ENCODE measurements at regions not wholly inside any gene's neighbourhood (a gene's known extent, or its start where the extent isn't known, plus 50 kb on each side); places are given as distances from the start of the nearest gene placed in this dataset.

DNA sequence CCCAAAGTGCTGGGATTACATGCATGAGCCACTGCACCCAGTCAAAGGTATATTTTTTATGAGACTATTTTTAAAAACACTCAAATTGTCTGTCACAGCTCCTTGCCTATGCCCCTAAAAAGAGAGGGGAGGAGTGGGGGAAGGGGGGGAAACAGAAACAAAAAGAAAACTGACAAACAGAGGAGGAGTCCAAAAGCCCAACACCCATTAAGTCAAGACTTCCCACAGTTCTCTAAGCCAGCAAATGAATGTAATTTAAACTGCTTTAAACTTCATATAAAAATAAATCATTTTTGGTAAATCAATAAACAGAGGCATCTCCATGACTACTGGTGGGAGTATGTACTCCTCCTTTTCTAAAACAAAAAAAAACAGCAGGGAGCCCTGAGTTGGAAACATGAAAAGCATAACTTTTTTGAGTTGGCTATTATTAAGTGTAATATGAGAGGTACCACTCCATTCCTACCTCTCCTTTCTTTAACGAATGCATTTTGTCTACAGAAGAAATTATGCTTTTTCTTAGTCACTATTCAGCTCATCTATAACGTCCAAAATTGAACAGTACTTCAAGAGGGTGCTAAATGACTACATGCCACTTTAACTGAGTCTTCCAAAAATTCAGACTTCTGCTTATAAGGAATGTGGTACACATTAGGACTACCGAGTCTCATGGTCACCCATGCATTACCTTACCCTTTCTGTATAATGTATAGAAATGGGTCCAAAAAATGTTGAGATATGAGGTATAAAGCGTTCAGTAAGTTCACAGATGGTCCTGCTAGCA, 119.0 kb upstream of the PRSS16 start:
- no peak for TF ChIP-seq CTCF (IDR thresholded peaks at IDR 0.05)
- TF ChIP-seq POLR2A (IDR thresholded peaks at IDR 0.05) = no peak

Measured in body of pancreas (tissue), 4 donors.